CD4-positive, alpha-beta T cell treated with Interleukin-4 for 1 hour (primary cell): ENCODE measurements at regions not wholly inside any gene's neighbourhood (a gene's known extent, or its start where the extent isn't known, plus 50 kb on each side); places are given as distances from the start of the nearest gene placed in this dataset.

Experiments used
- DNase-seq, 2 donors: peaks; one replicate each; pipeline ENCODE4 v3.0.0-alpha.2; 2020 to 2022

- DNase-seq: no peak
These were observed 89.8 kb downstream of the TMEM100 start for GRCh38 chr17:55632893-55633292.

GRCh38 chr17:55632236-55632635, 90.4 kb downstream of the TMEM100 start:
- DNase-seq: no peak

- no peak for DNase-seq
These were observed 92.7 kb downstream of the TMEM100 start for GRCh38 chr17:55629995-55630394.

GRCh38 chr17:55625521-55625920, 97.1 kb downstream of the TMEM100 start:
- no peak for DNase-seq

GRCh38 chr17:55624772-55625433, 97.8 kb downstream of the TMEM100 start:
- no peak for DNase-seq

- DNase-seq: no peak
These were observed 100.1 kb downstream of the TMEM100 start for GRCh38 chr17:55622547-55622946.

GRCh38 chr17:55620945-55621344, 101.7 kb downstream of the TMEM100 start:
- no peak for DNase-seq

GRCh38 chr17:55620023-55620422, 102.6 kb downstream of the TMEM100 start:
- DNase-seq: no peak

GRCh38 chr17:55617441-55617840, 105.2 kb downstream of the TMEM100 start:
- no peak for DNase-seq

- DNase-seq: no peak
These were observed 102.8 kb upstream of the SMIM36 start for GRCh38 chr17:55614061-55614460.

GRCh38 chr17:55612691-55613141, 101.5 kb upstream of the SMIM36 start:
- no peak for DNase-seq

GRCh38 chr17:55607731-55608341, 96.6 kb upstream of the SMIM36 start:
- no peak for DNase-seq

GRCh38 chr17:55606488-55606815, 95.2 kb upstream of the SMIM36 start:
- no peak for DNase-seq

- DNase-seq: no peak
These were observed 94.6 kb upstream of the SMIM36 start for GRCh38 chr17:55605705-55606487.

GRCh38 chr17:55601874-55602364, 90.7 kb upstream of the SMIM36 start:
- DNase-seq: peak; percentile 16 to 46

GRCh38 chr17:55598495-55598894, 87.2 kb upstream of the SMIM36 start:
- no peak for DNase-seq

- no peak for DNase-seq
These were observed 77.4 kb upstream of the SMIM36 start for GRCh38 chr17:55588446-55589242.

- no peak for DNase-seq
These were observed 76.4 kb upstream of the SMIM36 start for GRCh38 chr17:55587608-55588139.

- DNase-seq: peak in 1 of 2 donors; percentile 9
These were observed 74.4 kb upstream of the SMIM36 start for GRCh38 chr17:55585629-55586028.

- no peak for DNase-seq
These were observed 73.6 kb upstream of the SMIM36 start for GRCh38 chr17:55584861-55585260.

GRCh38 chr17:55584055-55584685, 72.9 kb upstream of the SMIM36 start:
- DNase-seq: no peak

GRCh38 chr17:55582897-55583296, 71.6 kb upstream of the SMIM36 start:
- no peak for DNase-seq
